HG03064 (cell line): ENCODE measurements at regions not wholly inside any gene's neighbourhood (a gene's known extent, or its start where the extent isn't known, plus 50 kb on each side); places are given as distances from the start of the nearest gene placed in this dataset.
"Not testable (repeated sequence)": the region's sequence is repeated elsewhere in the genome, so short reads cannot be mapped to it uniquely, and the experiment has no call there.

Experiments used
- ATAC-seq: cut with Tn5 transposase; IDR thresholded peaks from one replicate; pipeline ENCODE4 v1.9.1; 2021; ENCODE audit warnings: low read depth; ENCODE audit not compliant: unreplicated experiment

GRCh38 chr14:83975435-83975834, 1554.5 kb upstream of the FLRT2 start:
- ATAC-seq = no peak

DNA sequence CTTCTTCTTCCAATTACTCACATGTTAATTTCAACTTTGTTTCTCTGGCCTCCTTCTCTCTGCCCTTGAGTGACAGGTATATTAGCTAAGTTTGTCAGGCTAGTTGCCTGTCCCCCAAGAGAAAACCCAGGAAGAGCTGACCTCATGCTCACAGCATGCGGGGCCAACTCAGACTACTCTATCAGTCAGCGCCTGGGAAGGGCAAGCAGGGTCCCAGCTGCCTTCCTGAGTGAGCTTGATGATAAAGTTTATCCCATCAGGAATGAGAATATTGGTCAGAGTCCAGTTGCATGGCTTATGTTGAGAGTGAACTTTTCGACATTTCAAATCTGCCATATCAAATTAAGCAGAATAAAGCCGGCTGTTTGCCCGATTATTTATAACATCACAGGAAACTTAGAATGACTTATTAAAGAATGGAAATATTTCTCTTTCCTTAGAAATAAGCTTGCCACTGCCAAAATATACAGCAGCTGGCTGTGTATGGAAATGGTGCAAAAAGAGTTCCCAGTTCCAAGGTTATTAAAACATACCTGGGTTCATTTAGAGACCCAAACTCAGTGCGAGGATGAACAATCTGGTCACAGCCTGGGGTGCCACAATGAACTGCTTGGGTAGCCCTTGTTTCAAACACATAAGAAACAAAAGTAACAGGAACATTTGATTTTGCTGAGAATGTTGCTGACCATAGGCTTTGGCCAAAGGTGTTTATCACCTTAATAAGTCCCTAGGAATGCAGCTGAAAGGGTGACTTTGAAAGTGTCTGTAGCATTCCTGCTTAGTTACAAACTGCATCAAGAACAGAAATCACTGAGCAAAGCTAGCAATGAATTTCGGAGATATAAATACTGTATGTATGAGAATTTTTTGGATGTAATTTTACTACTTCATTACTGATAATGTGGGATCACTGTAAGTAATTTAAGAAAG, 1553.8 kb upstream of the FLRT2 start:
- no peak for ATAC-seq

GRCh38 chr14:83977583-83977982, 1552.4 kb upstream of the FLRT2 start:
- ATAC-seq = no peak

GRCh38 chr14:83981676-83982258, 1548.2 kb upstream of the FLRT2 start:
- not testable (repeated sequence) for ATAC-seq

DNA sequence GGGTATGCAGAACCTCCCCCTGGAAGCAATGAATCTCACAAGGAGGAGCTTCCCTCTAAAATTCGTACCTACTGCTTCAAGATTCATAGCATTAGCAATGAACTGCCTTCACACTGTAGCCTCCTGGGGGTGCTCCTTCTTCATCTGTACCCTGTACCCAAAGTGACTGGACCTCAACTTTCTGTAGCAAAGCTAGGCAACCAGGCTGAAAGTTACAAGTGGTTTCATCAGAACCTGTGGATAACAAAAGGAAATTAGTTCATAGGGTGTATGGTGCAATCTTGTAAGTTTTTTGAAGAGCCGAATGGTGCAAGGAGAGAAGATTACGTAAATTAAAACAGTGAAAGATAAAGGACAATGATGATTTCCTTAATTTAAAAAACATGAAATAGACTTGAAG, 1541.7 kb upstream of the FLRT2 start:
- ATAC-seq = no peak

DNA sequence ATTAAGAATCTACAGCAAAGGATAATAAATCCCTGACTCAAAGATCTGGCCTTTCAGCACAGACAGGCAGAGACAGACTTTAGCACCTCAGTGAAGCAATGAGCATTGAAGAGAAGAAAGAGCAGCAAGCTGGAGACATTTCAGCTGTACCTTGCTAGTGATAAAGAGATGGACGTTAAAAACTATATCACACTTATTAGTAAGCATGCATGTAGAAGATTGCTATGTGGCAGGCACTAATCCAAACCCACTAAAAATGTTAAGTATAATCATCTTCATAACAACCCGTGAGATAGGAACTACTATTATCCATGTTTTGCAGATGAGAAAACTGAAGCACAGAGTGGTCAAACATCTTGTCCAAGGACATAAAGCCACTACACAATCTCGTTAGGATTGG, 1538.3 kb upstream of the FLRT2 start:
- ATAC-seq = no peak

DNA sequence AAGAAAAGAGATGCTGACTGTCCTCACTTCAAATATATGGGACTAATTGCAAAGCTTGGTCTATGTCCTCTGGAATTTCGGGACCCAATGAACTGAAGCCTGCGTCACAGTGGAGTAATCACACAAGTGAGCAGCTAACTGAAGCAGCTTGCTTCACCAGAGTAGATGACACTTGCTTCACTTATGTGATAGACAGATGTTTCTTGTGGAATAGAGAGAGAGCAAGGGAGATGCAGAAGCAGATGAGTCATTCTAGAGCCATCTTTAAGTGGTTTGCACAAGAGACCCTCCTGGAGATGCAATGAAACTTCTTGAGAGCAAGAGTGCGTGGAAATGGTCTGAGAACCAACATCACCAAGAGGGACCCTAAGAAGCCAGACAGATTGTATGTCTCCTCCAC, 1537.1 kb upstream of the FLRT2 start:
- ATAC-seq = no peak

- no peak for ATAC-seq
Observed at GRCh38 chr14:83993545-83993944, 1536.4 kb upstream of the FLRT2 start.

GRCh38 chr14:83994020-83994419, 1535.9 kb upstream of the FLRT2 start:
- no peak for ATAC-seq

GRCh38 chr14:84001023-84001422, 1528.9 kb upstream of the FLRT2 start:
- no peak for ATAC-seq

GRCh38 chr14:84003346-84003745, 1526.6 kb upstream of the FLRT2 start:
- ATAC-seq = no peak

DNA sequence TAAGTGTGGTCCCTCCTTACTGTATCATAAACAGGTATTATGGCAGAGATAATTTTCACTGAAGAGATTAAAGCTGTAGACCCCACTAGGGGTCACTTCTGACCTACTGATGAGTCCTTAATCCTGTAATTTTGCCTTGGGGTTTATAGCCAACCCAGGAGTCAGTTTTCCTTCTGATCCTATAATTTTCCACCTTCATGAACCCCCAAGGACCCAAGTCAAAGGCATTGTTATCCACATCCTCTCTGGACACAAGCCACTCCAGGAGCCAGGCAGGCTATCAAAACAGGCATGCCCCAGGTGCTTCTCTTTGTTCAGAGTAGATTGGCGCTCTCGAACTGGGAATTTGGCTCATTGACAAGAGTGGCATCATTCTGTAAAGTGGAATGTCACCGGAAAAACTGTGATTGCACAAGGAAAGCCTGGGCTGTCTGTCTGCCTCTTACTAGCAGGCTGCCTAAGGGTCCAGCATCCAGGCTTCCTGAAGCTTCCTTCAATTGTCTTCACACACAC, 1523.2 kb upstream of the FLRT2 start:
- no peak for ATAC-seq

DNA sequence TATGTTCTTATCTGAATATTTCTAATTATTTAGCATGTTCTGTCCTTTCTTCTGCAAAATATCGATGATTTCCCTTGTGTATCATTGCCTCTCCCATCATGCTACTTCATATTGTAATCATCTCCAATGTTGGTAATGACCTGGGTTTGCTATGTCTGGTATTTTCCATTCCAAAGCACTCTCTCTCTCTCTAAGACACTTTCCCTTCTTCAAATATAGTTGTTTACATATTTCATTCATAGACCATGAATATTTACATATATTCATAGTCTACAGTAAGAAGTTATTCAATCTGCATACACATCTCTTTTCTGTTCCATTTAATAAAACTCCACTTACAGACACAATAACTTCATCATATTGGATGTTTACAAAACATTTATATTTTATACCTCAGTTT, 1516.5 kb upstream of the FLRT2 start:
- ATAC-seq = no peak

DNA sequence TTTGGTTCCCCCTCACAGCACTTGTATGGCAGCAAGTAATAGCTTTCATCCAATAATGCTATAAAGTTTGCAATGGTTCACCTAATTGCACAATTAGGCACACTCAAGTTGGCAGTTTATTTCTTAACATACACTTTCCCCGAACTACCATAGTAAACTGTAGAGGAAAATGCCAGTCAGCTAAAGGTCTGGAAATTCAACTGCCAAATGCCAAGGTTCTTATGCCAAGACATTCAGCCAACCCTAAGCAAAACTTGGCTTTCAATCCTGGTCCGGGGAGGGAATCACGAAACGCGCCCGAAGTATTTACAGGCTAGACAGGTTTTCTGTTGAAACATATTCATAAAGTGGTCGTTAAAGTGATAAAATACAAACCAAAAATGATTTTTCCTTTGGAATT, 1512.4 kb upstream of the FLRT2 start:
- no peak for ATAC-seq

DNA sequence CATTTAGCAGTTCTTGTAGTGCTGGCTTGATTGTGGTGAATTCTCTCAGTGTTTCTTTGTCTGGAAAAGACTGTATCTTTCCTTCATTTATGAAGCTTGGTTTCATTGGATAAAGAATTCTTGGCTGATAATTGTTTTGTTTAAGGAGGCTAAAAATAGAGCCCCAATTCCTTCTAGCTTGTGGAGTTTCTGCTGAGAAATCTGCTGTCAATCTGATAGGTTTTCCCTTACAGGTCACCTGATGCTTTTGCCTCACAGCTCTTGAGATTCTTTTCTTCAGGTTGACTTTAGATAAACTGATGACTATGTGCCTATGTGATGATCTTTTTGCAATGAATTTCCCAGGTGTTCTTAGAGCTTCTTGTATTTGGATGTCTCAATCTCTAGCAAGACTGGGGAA, 1508.5 kb upstream of the FLRT2 start:
- ATAC-seq = no peak

DNA sequence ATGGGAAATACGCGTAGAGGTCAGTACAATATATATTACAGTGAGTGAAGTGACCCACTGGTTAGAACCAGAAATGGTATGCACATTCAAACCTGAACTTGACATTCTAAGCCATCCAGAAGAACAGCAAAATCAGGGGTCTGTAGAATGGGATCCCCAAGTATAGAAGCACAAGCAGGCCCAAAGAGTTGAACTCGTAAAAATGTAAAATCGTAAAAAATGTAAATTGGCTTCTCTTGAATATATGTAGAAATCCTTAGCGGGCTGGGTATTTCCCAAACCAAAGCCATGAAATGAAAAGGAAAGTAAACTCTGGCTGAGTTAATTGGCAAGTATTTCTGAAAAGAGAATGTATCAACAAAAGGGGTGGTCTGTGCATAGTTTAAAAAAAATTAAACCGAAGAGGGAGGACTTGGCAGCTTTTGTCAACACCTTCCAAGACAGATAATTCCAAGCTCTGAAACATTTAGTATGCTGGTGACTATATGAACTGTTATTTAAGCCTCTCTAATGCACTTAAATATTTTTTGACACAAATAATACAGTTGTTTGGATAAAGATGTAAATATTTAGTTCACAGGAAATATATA, 1505.6 kb upstream of the FLRT2 start:
- ATAC-seq = no peak

- ATAC-seq = no peak
Observed at GRCh38 chr14:84025106-84026012, 1504.6 kb upstream of the FLRT2 start.

- no peak for ATAC-seq
Observed at GRCh38 chr14:84027351-84027750, 1502.6 kb upstream of the FLRT2 start.

- ATAC-seq = no peak
Observed at GRCh38 chr14:84028080-84028604, 1501.8 kb upstream of the FLRT2 start.

DNA sequence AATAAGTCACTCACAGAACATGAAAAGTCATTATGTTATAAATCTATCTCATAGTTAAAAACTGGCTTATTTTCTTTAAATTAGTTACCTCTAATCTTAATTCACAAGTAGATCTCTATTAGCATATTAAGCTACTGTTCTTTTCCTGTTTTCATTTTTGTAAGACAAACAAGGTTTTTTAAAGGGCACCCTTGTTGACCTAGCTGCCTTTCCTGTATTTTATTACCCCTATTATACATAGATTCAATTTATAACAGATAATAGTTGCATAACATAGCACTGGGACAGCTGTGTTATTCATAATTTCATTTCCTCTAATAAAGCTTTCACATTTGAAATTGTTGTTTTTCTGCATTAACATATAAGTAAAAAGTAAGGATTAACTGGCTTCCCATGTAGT, 1500.7 kb upstream of the FLRT2 start:
- no peak for ATAC-seq
